Uterus (tissue), 2 donors: ENCODE measurements at regions not wholly inside any gene's neighbourhood (a gene's known extent, or its start where the extent isn't known, plus 50 kb on each side); places are given as distances from the start of the nearest gene placed in this dataset.

Experiments
- POLR2A ChIP-seq, 2 donors: fragments of 450-650 bp; IDR thresholded peaks; one replicate each; pipeline ENCODE4 v1.6.1; 2016; ENCODE audit warnings: antibody characterized with exemption in 2 of 2, mild to moderate bottlenecking in 1 of 2, moderate library complexity in 1 of 2
- TF ChIP-seq, protein P1 (sequence below), 4 experiments: fragments of 200-600 bp in 2 of 4; fragments of 450-650 bp in 2 of 4; sonication (generic) in 2 of 4; IDR thresholded peaks; one replicate each; pipeline ENCODE4 v1.5.1; 2016 to 2019; ENCODE audit warnings: antibody characterized with exemption in 4 of 4, mild to moderate bottlenecking in 2 of 4, moderate library complexity in 1 of 4

DNA sequence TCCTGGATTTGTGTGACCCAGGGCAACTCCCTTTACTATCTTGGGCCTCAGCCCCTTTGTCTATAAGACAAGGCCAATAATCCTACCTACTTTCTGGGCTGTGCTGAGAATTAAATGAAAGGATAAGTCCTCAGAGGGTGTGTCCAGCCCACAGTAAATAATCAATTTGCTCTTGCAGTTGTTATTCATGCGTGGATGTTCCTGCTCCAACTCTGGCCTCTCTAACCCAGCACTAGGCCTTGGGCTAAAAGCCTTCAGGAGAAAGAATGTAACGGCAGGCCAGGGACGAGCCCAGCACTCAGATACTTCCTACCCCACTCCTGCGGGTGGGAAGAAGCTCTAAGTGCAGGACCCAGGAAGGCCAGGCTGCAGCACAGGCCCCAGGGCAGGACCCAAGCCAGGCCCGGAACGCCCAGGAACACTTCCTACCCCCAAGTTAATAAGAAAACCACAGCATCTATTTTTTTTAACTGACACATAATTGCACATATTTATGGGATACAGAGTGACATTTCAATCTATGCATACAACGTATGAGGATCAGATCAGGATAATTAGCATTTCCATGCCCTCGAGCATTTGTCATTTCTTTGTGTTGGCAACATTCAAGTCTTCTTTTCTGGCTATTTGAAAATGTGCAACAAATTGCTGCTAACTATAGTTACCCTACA is 179.6 kb upstream of the RBPJ start:
- TF ChIP-seq, protein P1, sequence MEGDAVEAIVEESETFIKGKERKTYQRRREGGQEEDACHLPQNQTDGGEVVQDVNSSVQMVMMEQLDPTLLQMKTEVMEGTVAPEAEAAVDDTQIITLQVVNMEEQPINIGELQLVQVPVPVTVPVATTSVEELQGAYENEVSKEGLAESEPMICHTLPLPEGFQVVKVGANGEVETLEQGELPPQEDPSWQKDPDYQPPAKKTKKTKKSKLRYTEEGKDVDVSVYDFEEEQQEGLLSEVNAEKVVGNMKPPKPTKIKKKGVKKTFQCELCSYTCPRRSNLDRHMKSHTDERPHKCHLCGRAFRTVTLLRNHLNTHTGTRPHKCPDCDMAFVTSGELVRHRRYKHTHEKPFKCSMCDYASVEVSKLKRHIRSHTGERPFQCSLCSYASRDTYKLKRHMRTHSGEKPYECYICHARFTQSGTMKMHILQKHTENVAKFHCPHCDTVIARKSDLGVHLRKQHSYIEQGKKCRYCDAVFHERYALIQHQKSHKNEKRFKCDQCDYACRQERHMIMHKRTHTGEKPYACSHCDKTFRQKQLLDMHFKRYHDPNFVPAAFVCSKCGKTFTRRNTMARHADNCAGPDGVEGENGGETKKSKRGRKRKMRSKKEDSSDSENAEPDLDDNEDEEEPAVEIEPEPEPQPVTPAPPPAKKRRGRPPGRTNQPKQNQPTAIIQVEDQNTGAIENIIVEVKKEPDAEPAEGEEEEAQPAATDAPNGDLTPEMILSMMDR (IDR thresholded peaks at IDR 0.05), result no peak
- no peak for TF ChIP-seq POLR2A (IDR thresholded peaks at IDR 0.05)
